ENCODE measurements at regions not wholly inside any gene's neighbourhood (a gene's known extent, or its start where the extent isn't known, plus 50 kb on each side); places are given as distances from the start of the nearest gene placed in this dataset.

DNA sequence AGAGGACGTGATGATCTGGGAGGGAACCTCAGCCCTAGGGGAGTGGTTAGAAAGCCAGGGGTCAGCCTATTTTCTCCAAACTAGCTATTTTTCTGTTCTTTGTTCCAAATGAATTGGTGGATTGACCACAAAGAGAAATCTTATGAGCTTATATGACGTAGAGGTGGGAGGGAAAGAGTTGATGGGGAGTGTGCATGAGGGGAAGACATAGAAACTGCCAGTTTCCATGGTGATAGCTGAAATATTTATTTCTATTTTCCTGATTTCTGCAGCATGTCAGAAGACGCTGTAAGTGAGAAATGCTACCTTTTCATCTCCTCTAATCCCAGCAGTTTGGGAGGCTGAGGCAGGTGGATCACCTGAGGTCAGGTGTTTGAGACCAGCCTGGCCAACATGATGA, 51.4 kb upstream of the CISTR start:
- intact Hi-C loops (cut with micrococcal nuclease), result no loop called here
- Mint-ChIP-seq H3K9me3 (no peaks in the 10 kb centered on the region), H3K27me3 (ENCODE audit: low read depth) (peaks cover 50% of the 10 kb centered on the region), H3K27ac (no peak overlapping the region), H3K36me3 (ENCODE audit: low read depth) (no peaks in the 10 kb centered on the region), H3K4me3 (ENCODE audit: low read depth) (no peak overlapping the region), H3K4me1 (ENCODE audit: low read depth) (no peaks in the 10 kb centered on the region)
- DNase-seq (ENCODE audit: low spot score), result no peak

DNA sequence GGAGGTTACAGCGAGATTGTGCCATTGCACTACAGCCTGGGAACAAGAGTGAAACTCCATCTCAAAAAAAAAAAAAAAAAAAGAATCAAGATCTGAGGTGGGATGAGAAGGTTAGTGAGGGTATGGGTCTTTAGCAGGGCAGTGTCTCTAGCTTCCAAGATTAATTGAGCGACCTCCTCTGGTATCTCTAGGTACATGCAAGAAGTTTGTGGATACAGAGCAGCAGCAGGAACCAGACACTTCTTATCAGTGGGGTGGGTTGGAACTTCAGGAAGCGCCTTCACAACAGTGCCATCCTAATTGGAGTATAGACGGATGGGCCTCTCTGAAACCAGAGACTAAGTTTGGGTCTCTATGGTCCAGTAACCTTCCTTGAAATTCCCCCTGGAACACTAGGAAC, 51.9 kb upstream of the CISTR start:
- intact Hi-C loops (cut with micrococcal nuclease), result no loop called here
- Mint-ChIP-seq H3K4me3 (ENCODE audit: low read depth) (no peak overlapping the region), H3K4me1 (ENCODE audit: low read depth) (no peaks in the 10 kb centered on the region), H3K27me3 (ENCODE audit: low read depth) (peaks cover 47% of the 10 kb centered on the region), H3K9me3 (no peaks in the 10 kb centered on the region), H3K27ac (no peak overlapping the region), H3K36me3 (ENCODE audit: low read depth) (no peaks in the 10 kb centered on the region)
- DNase-seq (ENCODE audit: low spot score), result no peak

- intact Hi-C loops (cut with micrococcal nuclease), result no loop called here
- H3K9me3 Mint-ChIP-seq, result no peaks in the 10 kb centered on the region
- no peak for DNase-seq (ENCODE audit: low spot score)
Measured at GRCh38 chr12:53804429-53804828, 52.6 kb upstream of the CISTR start.

DNA sequence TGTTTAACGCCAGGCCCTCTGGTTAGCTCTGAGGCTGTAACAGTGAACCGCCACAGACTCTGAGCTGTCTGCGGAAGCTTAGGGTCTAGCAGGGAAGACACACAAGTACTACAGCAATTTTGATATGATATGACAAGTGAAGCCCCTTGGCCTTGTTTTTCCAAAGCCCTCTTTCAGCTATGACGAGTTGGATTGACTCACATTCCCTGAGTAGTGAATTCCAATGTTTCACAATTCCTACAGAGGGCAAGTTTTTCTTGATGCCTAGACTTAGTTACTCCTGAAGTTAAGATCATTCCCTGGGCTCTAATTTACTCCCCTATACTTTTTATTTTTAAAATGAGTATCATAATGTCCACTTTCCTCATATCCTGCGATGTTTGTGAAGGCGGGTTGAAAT, 53.3 kb upstream of the CISTR start:
- no peak for DNase-seq (ENCODE audit: low spot score)
- H3K4me1 Mint-ChIP-seq (ENCODE audit: low read depth), result no peaks in the 10 kb centered on the region
- no peaks in the 10 kb centered on the region for H3K9me3 Mint-ChIP-seq
- H3K27me3 Mint-ChIP-seq (ENCODE audit: low read depth), result peaks cover 40% of the 10 kb centered on the region
- H3K36me3 Mint-ChIP-seq (ENCODE audit: low read depth), result no peaks in the 10 kb centered on the region
- intact Hi-C loops (cut with micrococcal nuclease), result no loop called here
- no peak overlapping the region for H3K27ac Mint-ChIP-seq
- H3K4me3 Mint-ChIP-seq (ENCODE audit: low read depth), result no peak overlapping the region

More at GRCh38 chr12:53804429-53804828, 52.6 kb upstream of the CISTR start:
- no peaks in the 10 kb centered on the region for H3K36me3 Mint-ChIP-seq (ENCODE audit: low read depth)
- H3K27ac Mint-ChIP-seq, result no peak overlapping the region
- peaks cover 40% of the 10 kb centered on the region for H3K27me3 Mint-ChIP-seq (ENCODE audit: low read depth)
- no peak overlapping the region for H3K4me3 Mint-ChIP-seq (ENCODE audit: low read depth)
- no peaks in the 10 kb centered on the region for H3K4me1 Mint-ChIP-seq (ENCODE audit: low read depth)

DNA sequence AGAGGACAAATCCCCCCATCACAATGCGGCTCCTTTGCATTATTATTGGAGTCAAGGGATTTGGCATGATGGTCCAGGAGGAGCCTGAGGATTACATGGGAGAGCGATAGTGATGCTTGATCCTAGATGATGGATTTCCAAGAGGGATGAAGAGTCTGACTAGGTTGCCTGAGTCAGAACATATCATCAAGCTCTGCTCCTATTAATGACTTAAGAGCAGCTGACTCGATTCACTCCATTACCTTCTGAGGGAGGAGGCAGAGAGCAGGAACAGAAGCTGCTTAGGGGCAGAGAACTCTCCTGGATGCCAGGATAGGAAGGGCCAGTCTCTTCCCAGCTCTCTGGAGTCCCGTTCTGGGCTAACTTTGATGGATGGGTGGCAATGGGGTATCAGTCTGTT, 54.0 kb upstream of the CISTR start:
- DNase-seq (ENCODE audit: low spot score), result no peak
- Mint-ChIP-seq H3K27me3 (ENCODE audit: low read depth) (peaks cover 39% of the 10 kb centered on the region), H3K27ac (no peak overlapping the region), H3K4me3 (ENCODE audit: low read depth) (no peak overlapping the region), H3K36me3 (ENCODE audit: low read depth) (no peaks in the 10 kb centered on the region), H3K9me3 (no peaks in the 10 kb centered on the region), H3K4me1 (ENCODE audit: low read depth) (no peaks in the 10 kb centered on the region)
- intact Hi-C loops (cut with micrococcal nuclease), result no loop called here

DNA sequence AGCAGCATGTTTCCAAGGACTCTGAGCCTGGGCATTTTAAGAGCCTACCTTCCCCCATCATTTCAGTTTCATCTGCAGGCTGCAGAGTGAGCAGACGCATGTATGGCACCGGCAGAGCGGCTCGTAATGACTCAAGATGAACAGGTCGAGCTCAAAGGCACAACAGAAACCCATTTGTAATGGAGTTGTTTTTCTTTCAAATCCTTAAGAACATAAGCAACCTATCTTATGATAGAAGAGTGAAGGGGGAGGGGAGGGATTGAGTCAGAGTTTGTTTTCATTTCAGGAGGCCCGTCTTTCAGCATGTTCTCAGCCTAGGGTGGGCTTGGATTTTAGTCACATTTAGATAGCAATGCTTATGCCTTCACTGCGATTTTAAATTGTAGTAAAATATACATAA, 54.9 kb upstream of the CISTR start:
- intact Hi-C loops (cut with micrococcal nuclease), result no loop called here
- H3K9me3 Mint-ChIP-seq, result no peaks in the 10 kb centered on the region
- no peak overlapping the region for H3K27ac Mint-ChIP-seq
- peaks cover 33% of the 10 kb centered on the region for H3K27me3 Mint-ChIP-seq (ENCODE audit: low read depth)
- no peaks in the 10 kb centered on the region for H3K4me1 Mint-ChIP-seq (ENCODE audit: low read depth)
- no peak for DNase-seq (ENCODE audit: low spot score)
- H3K36me3 Mint-ChIP-seq (ENCODE audit: low read depth), result no peaks in the 10 kb centered on the region
- H3K4me3 Mint-ChIP-seq (ENCODE audit: low read depth), result no peak overlapping the region

DNA sequence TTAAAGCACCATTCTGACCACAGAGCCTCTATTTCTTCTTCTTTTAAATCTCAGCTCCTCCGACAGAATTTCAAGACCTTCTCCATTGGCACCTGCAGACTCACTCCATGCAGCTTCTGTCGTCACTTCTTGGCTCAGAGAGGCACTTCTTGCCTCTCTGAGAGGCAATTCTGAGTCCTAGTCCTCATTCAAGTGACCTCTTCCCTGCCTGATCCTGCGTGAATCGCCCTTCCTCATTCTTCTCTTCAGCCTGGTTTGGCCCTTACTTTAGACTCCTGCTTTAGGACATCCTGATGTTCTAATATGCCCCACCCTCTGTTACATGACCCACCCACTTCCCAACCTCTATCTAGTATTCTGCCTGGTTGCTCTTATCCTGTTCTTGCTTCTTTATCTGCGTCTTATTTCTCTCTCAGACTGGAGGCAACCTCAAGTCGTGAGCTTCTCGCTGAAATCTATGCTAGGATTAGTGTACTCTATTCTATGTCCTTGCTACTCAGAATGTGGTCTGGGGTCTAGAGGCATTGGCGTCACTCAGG, 55.6 kb upstream of the CISTR start:
- intact Hi-C loops (cut with micrococcal nuclease), result no loop called here
- H3K4me1 Mint-ChIP-seq (ENCODE audit: low read depth), result no peaks in the 10 kb centered on the region
- no peak overlapping the region for H3K27ac Mint-ChIP-seq
- H3K27me3 Mint-ChIP-seq (ENCODE audit: low read depth), result peaks cover 36% of the 10 kb centered on the region
- H3K4me3 Mint-ChIP-seq (ENCODE audit: low read depth), result no peak overlapping the region
- no peaks in the 10 kb centered on the region for H3K9me3 Mint-ChIP-seq
- no peaks in the 10 kb centered on the region for H3K36me3 Mint-ChIP-seq (ENCODE audit: low read depth)
- DNase-seq (ENCODE audit: low spot score), result no peak

GRCh38 chr12:53808023-53808705, 56.4 kb upstream of the CISTR start:
- intact Hi-C loops (cut with micrococcal nuclease), result no loop called here
- Mint-ChIP-seq H3K27me3 (ENCODE audit: low read depth) (peaks cover 29% of the 10 kb centered on the region), H3K9me3 (no peaks in the 10 kb centered on the region), H3K27ac (no peak overlapping the region), H3K4me3 (ENCODE audit: low read depth) (no peak overlapping the region), H3K36me3 (ENCODE audit: low read depth) (no peaks in the 10 kb centered on the region), H3K4me1 (ENCODE audit: low read depth) (no peaks in the 10 kb centered on the region)
- DNase-seq (ENCODE audit: low spot score), result no peak

DNA sequence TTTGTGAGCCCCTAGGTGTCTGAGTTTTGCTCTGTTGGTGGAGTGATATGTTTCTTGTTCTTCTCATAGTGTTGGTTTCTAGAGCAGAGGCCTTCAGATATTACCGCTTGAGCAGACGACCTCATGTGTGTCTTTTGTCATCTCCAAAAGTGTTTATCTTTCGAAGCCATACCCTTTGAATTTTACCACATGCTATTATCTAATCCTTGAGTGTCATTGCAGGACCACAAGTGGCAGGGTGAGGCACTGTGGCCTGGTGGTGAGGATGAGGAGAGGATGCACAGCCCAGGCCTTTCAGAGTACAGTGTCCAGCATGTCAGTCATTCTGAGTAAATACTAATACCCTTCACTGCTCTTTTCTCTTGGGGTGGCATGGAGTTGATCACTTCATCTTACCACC, 57.2 kb upstream of the CISTR start:
- Mint-ChIP-seq H3K27ac (no peak overlapping the region), H3K27me3 (ENCODE audit: low read depth) (peaks cover 26% of the 10 kb centered on the region), H3K4me1 (ENCODE audit: low read depth) (no peaks in the 10 kb centered on the region), H3K36me3 (ENCODE audit: low read depth) (no peaks in the 10 kb centered on the region), H3K9me3 (no peaks in the 10 kb centered on the region), H3K4me3 (ENCODE audit: low read depth) (no peak overlapping the region)
- DNase-seq (ENCODE audit: low spot score), result no peak
- intact Hi-C loops (cut with micrococcal nuclease), result no loop called here

DNA sequence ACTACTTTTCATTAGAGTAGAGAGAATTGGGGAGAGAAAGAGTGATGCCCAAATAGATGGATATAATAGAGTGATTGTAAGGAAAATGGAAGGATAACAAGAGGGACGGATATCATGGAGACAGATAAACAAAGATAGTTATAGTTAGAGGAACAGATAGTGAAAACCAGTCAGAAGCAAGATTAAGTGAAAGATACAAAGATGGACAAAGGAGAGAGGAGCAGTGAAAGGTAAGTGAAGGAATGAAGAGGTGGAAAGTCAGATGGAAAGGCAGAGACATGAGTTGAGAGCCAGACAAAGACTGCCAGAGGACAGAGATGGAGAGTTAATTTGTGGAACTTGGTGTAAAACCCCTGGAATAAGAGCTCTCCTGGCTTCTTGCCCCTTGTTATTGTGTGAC, 59.2 kb upstream of the CISTR start:
- no peak overlapping the region for H3K27ac Mint-ChIP-seq
- H3K4me3 Mint-ChIP-seq (ENCODE audit: low read depth), result no peak overlapping the region
- no peaks in the 10 kb centered on the region for H3K9me3 Mint-ChIP-seq
- H3K36me3 Mint-ChIP-seq (ENCODE audit: low read depth), result no peaks in the 10 kb centered on the region
- intact Hi-C loops (cut with micrococcal nuclease), result no loop called here
- no peak for DNase-seq (ENCODE audit: low spot score)
- H3K27me3 Mint-ChIP-seq (ENCODE audit: low read depth), result peaks cover 23% of the 10 kb centered on the region
- H3K4me1 Mint-ChIP-seq (ENCODE audit: low read depth), result no peaks in the 10 kb centered on the region

DNA sequence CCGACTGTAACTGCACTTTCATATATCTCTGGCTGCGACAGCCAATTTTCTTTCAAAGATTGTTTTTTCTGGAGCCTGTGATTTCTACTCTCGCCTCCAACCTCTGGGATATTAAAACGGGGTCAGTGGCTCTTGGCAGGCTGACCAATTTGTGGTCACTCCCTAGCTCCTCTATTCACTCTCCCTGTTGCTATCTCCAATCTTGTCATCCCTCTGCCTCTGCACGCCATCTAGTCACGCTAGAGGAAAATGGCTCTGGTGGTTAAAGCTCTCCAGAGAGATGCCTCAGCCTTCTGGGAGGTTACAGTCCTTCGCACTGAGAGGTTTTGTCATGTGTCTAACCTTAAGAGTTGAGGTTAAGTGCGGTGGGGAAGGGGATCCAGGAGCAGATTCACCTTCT, 59.8 kb upstream of the CISTR start:
- Mint-ChIP-seq H3K27ac (no peak overlapping the region), H3K4me3 (ENCODE audit: low read depth) (no peak overlapping the region), H3K36me3 (ENCODE audit: low read depth) (no peaks in the 10 kb centered on the region), H3K9me3 (no peaks in the 10 kb centered on the region), H3K27me3 (ENCODE audit: low read depth) (peaks cover 22% of the 10 kb centered on the region), H3K4me1 (ENCODE audit: low read depth) (no peaks in the 10 kb centered on the region)
- intact Hi-C loops (cut with micrococcal nuclease), result no loop called here
- no peak for DNase-seq (ENCODE audit: low spot score)

DNA sequence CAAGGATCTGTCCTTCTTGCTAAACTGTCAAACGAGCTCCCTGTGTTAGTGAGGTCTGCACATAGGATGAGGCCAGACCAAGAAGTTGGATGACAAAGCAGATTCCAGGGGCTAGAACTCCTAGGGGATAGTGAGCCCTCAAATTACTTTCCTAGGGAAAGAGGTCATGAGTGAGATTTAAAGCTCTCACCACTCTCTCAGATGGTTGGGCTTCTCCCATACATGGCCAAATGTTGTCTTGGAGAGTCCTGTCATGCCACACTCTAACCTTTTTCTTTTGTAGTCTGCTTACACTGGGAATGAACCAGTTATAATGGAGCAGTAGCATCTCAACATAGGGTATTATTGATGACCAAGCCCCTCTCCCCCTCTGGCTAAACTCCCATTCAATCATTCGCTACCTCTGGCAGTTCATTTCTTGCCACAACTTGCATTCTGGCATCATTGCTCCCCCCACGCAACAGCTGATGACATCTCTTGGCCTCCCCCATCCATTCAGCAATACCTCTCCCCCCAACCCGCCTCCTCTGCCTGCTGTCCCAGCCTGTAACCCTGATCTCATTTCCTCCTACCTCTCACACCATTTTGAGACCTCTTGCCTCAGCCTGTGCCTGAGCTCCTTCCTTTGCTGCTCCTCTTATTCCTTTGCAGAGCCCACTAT, 64.7 kb upstream of the CISTR start:
- Mint-ChIP-seq H3K27me3 (ENCODE audit: low read depth) (peaks cover 33% of the 10 kb centered on the region), H3K27ac (no peak overlapping the region), H3K4me1 (ENCODE audit: low read depth) (no peaks in the 10 kb centered on the region), H3K4me3 (ENCODE audit: low read depth) (no peak overlapping the region), H3K9me3 (no peaks in the 10 kb centered on the region), H3K36me3 (ENCODE audit: low read depth) (no peaks in the 10 kb centered on the region)
- intact Hi-C loops (cut with micrococcal nuclease), result no loop called here
- no peak for DNase-seq (ENCODE audit: low spot score)

DNA sequence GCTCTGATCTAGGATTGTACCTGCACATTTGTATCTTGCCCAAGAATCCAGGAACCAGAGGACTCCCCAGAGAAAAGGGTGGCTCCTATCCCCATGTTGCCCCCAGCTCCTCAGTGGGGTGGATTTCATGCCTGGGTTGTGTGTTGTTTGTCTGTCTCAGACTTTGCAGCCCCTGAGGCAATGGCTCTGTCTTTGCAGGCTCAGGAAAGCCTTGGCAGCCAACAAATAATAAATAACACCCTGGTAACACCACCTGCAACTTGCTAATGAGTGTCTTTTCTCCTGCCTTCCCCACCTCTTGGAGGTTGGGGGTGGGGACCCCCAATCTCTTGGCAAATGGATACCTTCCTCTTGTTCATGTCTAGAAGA, 65.2 kb upstream of the CISTR start:
- no peaks in the 10 kb centered on the region for H3K4me1 Mint-ChIP-seq (ENCODE audit: low read depth)
- H3K9me3 Mint-ChIP-seq, result no peaks in the 10 kb centered on the region
- no peak for DNase-seq (ENCODE audit: low spot score)
- H3K36me3 Mint-ChIP-seq (ENCODE audit: low read depth), result no peaks in the 10 kb centered on the region
- peaks cover 36% of the 10 kb centered on the region for H3K27me3 Mint-ChIP-seq (ENCODE audit: low read depth)
- intact Hi-C loops (cut with micrococcal nuclease), result no loop called here
- H3K27ac Mint-ChIP-seq, result no peak overlapping the region
- H3K4me3 Mint-ChIP-seq (ENCODE audit: low read depth), result no peak overlapping the region

Measured in activated T-helper 2 cell treated with anti-CD3 and anti-CD28 coated beads, Interferon-gamma antibody, Interleukin-2, Interleukin-4, amounts not matched to agents 10 μg/mL and 5 μg/mL and 100 μg/mL, durations not matched to agents 14 hours and 24 hours and 36 hours (primary cell).